Transverse colon (tissue), 4 donors: ENCODE measurements at regions not wholly inside any gene's neighbourhood (a gene's known extent, or its start where the extent isn't known, plus 50 kb on each side); places are given as distances from the start of the nearest gene placed in this dataset.

Source experiments
- DNase-seq: peaks from one replicate; pipeline ENCODE4 v3.0.0-alpha.2; 2019
- H3K27ac ChIP-seq, 4 donors: fragments of 200-600 bp; sonication (generic); 2 replicates each; pipeline ENCODE4 v1.5.1; 2016 to 2018; ENCODE audit warnings: inconsistent platforms in 4 of 4
- H3K27me3 ChIP-seq: fragments of 200-600 bp; sonication (generic); 2 replicates; pipeline ENCODE4 v1.5.1; 2017; ENCODE audit warnings: inconsistent platforms
- H3K36me3 ChIP-seq, 4 donors: fragments of 200-600 bp; sonication (generic); 2 replicates each; pipeline ENCODE4 v1.5.1; 2017 to 2019; ENCODE audit warnings: inconsistent platforms in 4 of 4
- H3K4me1 ChIP-seq, 4 donors: fragments of 200-600 bp; sonication (generic); 2 replicates each; pipeline ENCODE4 v1.5.1; 2017 to 2020; ENCODE audit warnings: inconsistent platforms in 4 of 4
- H3K4me3 ChIP-seq, 4 donors: fragments of 200-600 bp; sonication (generic); 1 replicate in 1 of 4; 2 replicates in 3 of 4; pipeline versions ENCODE4 v1.5.1 to v1.6.1; 2017 to 2019; ENCODE audit warnings: inconsistent platforms in 4 of 4
- H3K9me3 ChIP-seq, 2 donors: fragments of 200-600 bp; sonication (generic); 2 replicates each; pipeline ENCODE4 v1.5.1; 2017 to 2019; ENCODE audit warnings: inconsistent platforms in 2 of 2
- CTCF ChIP-seq, 5 experiments: fragments of 200-600 bp in 3 of 5; fragments of 450-650 bp in 2 of 5; sonication (generic) in 3 of 5; IDR thresholded peaks; 1 replicate in 2 of 5; 2 replicates in 3 of 5; pipeline ENCODE4 v1.5.1; 2016 to 2017; ENCODE audit warnings: antibody characterized with exemption in 5 of 5, inconsistent platforms in 3 of 5, mild to moderate bottlenecking in 2 of 5, moderate library complexity in 1 of 5
- EP300 ChIP-seq: sonication (generic); formaldehyde crosslinking; IDR thresholded peaks from one replicate; pipeline ENCODE4 v1.6.1; 2017; ENCODE audit warnings: antibody characterized with exemption, low read depth
- POLR2A ChIP-seq: fragments of 450-650 bp; IDR thresholded peaks from one replicate; pipeline ENCODE4 v1.6.1; 2016; ENCODE audit warnings: antibody characterized with exemption, mild to moderate bottlenecking, moderate library complexity
- POLR2AphosphoS5 ChIP-seq, 3 donors: sonication (generic); formaldehyde crosslinking; IDR thresholded peaks; one replicate each; pipeline ENCODE4 v1.6.1; 2016; ENCODE audit warnings: antibody characterized with exemption in 3 of 3
- WGBS, 2 donors: methylation state at CpG; one replicate each; pipeline ENCODE4 v1.1.5; 2018; ENCODE audit warnings: low coverage in 1 of 2; 5-methylcytosine and 5-hydroxymethylcytosine counted together
- in situ Hi-C, 4 donors: fragments of 200-750 bp; cut with MboI; loops; one replicate each; pipeline versions ENCODE4 v1.15.0 to v1.15.1; 2017; ENCODE audit warnings: low sequenced_read_pairs in 3 of 4, low pct_ligation_motif_present in 1 of 4, low pct_unique_long_range_greater_than_20kb in 1 of 4
- intact Hi-C: fragments of 100-400 bp; cut with DNase I; formaldehyde crosslinking; loops from one replicate; pipeline ENCODE4 v1.15.1; 2023; ENCODE audit warnings: low total_unique reads

- no peak for DNase-seq
- H3K36me3 ChIP-seq = no peaks in the 10 kb centered on the region
- in situ Hi-C loops (no loop called here), intact Hi-C loops (no loop called here)
- TF ChIP-seq EP300 (no peak), CTCF (IDR thresholded peaks at IDR 0.05) (no peak), POLR2A (no peak), POLR2AphosphoS5 (IDR thresholded peaks at IDR 0.05) (no peak)
- peaks cover 0 to 20% (median 11%) of the 10 kb centered on the region in 4 donors for H3K4me1 ChIP-seq
- H3K27ac ChIP-seq = no peak overlapping the region
- 82 to 100% methylated on average over 1 to 2 of the region's 2 CpGs for WGBS, 2 donors
- no peaks in the 10 kb centered on the region for H3K9me3 ChIP-seq
- no peaks in the 10 kb centered on the region for H3K27me3 ChIP-seq
- no peak overlapping the region for H3K4me3 ChIP-seq
These were observed 123.5 kb upstream of the JADE1 start for GRCh38 chr4:128686032-128686465.

GRCh38 chr4:128684016-128684415 lies 125.5 kb upstream of the JADE1 start:
- Histone ChIP-seq H3K27ac (no peak overlapping the region), H3K9me3 (no peaks in the 10 kb centered on the region), H3K27me3 (no peaks in the 10 kb centered on the region), H3K4me3 (no peak overlapping the region), H3K4me1 (peaks cover 0 to 16% (median 7%) of the 10 kb centered on the region in 4 donors), H3K36me3 (no peaks in the 10 kb centered on the region)
- in situ Hi-C loops (no loop called here), intact Hi-C loops (no loop called here)
- TF ChIP-seq EP300 (no peak), CTCF (IDR thresholded peaks at IDR 0.05) (no peak)
- DNase-seq = no peak
- 55 to 75% methylated on average over 2 of the region's 2 CpGs for WGBS, 2 donors

GRCh38 chr4:128682942-128683666 lies 126.4 kb upstream of the JADE1 start:
- no peaks in the 10 kb centered on the region for H3K9me3 ChIP-seq
- peaks cover 0 to 7% (median 1%) of the 10 kb centered on the region in 4 donors for H3K4me1 ChIP-seq
- WGBS, 2 donors = 70 to 75% methylated on average over 9 of the region's 9 CpGs
- no peaks in the 10 kb centered on the region for H3K27me3 ChIP-seq
- intact Hi-C loops = no loop called here
- DNase-seq = no peak
- H3K27ac ChIP-seq = no peak overlapping the region
- in situ Hi-C loops = no loop called here
- TF ChIP-seq EP300 (no peak), CTCF (IDR thresholded peaks at IDR 0.05) (no peak), POLR2AphosphoS5 (IDR thresholded peaks at IDR 0.05) (no peak), POLR2A (no peak)
- no peak overlapping the region for H3K4me3 ChIP-seq
- H3K36me3 ChIP-seq = no peaks in the 10 kb centered on the region

- H3K9me3 ChIP-seq = no peaks in the 10 kb centered on the region
- in situ Hi-C loops (no loop called here), intact Hi-C loops (no loop called here)
- H3K4me3 ChIP-seq = no peak overlapping the region
- no peaks in the 10 kb centered on the region for H3K27me3 ChIP-seq
- WGBS, 2 donors = 52 to 63% methylated on average over 1 of the region's 1 CpG
- no peaks in the 10 kb centered on the region for H3K36me3 ChIP-seq
- TF ChIP-seq POLR2AphosphoS5 (IDR thresholded peaks at IDR 0.05) = no peak
- TF ChIP-seq POLR2A = no peak
- TF ChIP-seq CTCF (IDR thresholded peaks at IDR 0.05) = no peak
- TF ChIP-seq EP300 = no peak
- no peaks in the 10 kb centered on the region for H3K4me1 ChIP-seq
- H3K27ac ChIP-seq = no peak overlapping the region
- DNase-seq = no peak
These were observed 133.4 kb upstream of the JADE1 start for GRCh38 chr4:128676095-128676494.
